ENCODE measurements at regions not wholly inside any gene's neighbourhood (a gene's known extent, or its start where the extent isn't known, plus 50 kb on each side); places are given as distances from the start of the nearest gene placed in this dataset.
"Not testable (repeated sequence)": the region's sequence is repeated elsewhere in the genome, so short reads cannot be mapped to it uniquely, and the experiment has no call there.

DNA sequence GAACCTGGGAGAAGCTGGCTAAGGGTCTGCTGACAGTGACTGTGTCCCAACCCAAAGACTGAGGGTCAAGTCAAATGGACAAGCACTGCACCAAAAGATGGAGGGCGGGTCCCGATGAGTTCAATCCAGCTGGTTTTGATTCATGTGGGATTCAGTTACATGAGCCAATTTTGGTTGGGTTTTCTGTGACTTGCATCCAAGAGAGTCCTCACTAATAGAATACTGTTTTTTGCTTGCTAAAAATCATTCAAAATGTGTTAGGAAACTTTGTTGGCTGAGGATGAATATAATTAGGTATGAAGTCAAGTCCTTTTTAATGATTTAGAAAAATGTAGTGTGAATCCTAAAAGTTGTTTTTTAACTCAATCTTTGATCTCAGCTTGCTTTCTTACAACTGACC lies 323.8 kb upstream of the NOX3 start:
- no peaks in the 10 kb centered on the region for H3K36me3 Mint-ChIP-seq (ENCODE audit: low read depth)
- no peak overlapping the region for H3K4me3 Mint-ChIP-seq
- H3K4me1 Mint-ChIP-seq (ENCODE audit: low read depth): no peaks in the 10 kb centered on the region
- no peaks in the 10 kb centered on the region for H3K9me3 Mint-ChIP-seq
- no peaks in the 10 kb centered on the region for H3K27me3 Mint-ChIP-seq (ENCODE audit: low read depth)
- DNase-seq (ENCODE audit: low spot score): no peak
- H3K27ac Mint-ChIP-seq: no peak overlapping the region

DNA sequence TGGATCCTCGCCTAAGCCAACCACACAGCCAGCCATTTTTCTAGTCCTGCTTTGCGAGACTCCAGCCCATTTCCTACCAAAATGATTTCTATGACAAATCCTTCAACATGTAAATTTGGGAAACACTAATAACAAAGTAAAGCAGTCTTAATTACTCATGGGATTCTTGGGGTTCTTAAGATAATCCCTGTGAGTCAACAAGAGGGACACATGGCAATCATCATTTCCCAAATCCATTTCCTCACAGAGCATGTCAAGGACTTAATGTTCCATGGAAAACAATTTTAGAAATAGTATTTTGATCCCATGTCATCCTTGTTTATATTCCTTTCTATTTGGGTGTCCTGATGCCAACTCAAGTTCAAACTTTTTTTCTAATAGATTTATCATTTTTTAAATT lies 322.7 kb upstream of the NOX3 start:
- no peak overlapping the region for H3K4me3 Mint-ChIP-seq
- no peak for DNase-seq (ENCODE audit: low spot score)
- no peaks in the 10 kb centered on the region for H3K4me1 Mint-ChIP-seq (ENCODE audit: low read depth)
- H3K27ac Mint-ChIP-seq: no peak overlapping the region
- no peaks in the 10 kb centered on the region for H3K27me3 Mint-ChIP-seq (ENCODE audit: low read depth)
- H3K36me3 Mint-ChIP-seq (ENCODE audit: low read depth): no peaks in the 10 kb centered on the region
- no peaks in the 10 kb centered on the region for H3K9me3 Mint-ChIP-seq

DNA sequence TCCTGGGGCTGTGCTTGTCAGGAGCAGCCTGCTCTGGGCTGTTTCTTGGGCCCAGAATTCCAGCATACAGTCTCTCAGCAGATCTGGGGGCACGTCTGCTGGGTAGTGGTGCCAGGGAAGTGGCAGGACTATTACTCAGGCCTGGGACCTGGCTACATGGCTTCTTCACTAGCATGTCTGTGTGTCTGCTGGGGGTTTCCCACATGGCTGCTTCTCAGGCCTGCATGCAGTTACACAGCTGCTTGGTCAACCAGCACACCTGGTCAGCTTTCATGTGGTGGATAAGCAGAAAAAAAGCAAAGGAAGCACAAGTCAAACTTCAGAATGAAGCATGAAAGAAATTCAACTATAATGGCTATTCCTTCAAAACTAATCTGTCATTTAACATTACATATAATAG lies 316.2 kb upstream of the NOX3 start:
- H3K36me3 Mint-ChIP-seq (ENCODE audit: low read depth): no peaks in the 10 kb centered on the region
- no peak overlapping the region for H3K4me3 Mint-ChIP-seq
- H3K9me3 Mint-ChIP-seq: no peaks in the 10 kb centered on the region
- DNase-seq (ENCODE audit: low spot score): no peak
- H3K27me3 Mint-ChIP-seq (ENCODE audit: low read depth): no peaks in the 10 kb centered on the region
- H3K27ac Mint-ChIP-seq: no peak overlapping the region
- no peaks in the 10 kb centered on the region for H3K4me1 Mint-ChIP-seq (ENCODE audit: low read depth)

DNA sequence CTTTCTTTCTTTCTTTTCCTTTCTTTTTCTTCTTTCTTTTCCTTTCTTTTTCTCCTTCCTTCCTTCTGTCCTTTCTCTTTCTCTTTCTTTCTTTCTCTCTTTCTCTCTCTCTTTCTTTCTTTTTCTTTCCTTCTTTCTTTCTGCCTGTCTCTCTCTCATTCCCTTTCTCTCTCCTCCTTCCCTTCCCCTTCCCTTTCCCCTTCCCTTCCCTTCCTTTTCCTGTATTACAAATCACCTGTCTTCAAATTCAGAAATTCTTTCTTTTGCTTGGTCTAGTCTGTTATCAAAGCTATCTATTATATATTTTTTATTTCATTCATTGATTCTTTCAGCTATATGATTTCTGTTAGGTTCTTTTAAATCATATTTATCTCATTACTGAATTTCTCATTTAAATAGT lies 315.2 kb upstream of the NOX3 start:
- H3K4me3 Mint-ChIP-seq: no peak overlapping the region
- H3K36me3 Mint-ChIP-seq (ENCODE audit: low read depth): no peaks in the 10 kb centered on the region
- no peaks in the 10 kb centered on the region for H3K27me3 Mint-ChIP-seq (ENCODE audit: low read depth)
- DNase-seq (ENCODE audit: low spot score): no peak
- H3K4me1 Mint-ChIP-seq (ENCODE audit: low read depth): no peaks in the 10 kb centered on the region
- H3K9me3 Mint-ChIP-seq: no peaks in the 10 kb centered on the region
- no peak overlapping the region for H3K27ac Mint-ChIP-seq

DNA sequence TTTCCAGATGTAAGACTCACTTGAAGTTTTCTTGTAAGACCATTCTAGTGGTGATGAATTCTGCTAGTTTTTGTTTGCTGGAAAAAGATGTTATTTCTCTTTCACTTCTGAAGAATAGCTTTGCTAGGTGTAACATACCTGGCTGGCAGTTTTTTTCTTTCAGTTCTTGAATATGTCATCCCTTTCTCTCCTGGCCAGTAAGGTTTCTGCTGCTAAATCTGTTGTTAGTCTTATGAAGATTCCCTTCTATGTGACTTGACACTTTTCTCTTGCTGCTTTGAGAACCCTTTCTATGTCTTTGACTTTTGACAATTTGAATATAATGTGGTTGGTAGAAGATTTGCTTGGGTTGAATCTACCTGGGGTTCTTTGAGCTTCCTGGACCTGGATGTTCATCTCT lies 314.7 kb upstream of the NOX3 start:
- H3K4me1 Mint-ChIP-seq (ENCODE audit: low read depth): no peaks in the 10 kb centered on the region
- no peaks in the 10 kb centered on the region for H3K36me3 Mint-ChIP-seq (ENCODE audit: low read depth)
- no peaks in the 10 kb centered on the region for H3K9me3 Mint-ChIP-seq
- no peaks in the 10 kb centered on the region for H3K27me3 Mint-ChIP-seq (ENCODE audit: low read depth)
- DNase-seq (ENCODE audit: low spot score): no peak
- H3K27ac Mint-ChIP-seq: no peak overlapping the region
- H3K4me3 Mint-ChIP-seq: no peak overlapping the region

DNA sequence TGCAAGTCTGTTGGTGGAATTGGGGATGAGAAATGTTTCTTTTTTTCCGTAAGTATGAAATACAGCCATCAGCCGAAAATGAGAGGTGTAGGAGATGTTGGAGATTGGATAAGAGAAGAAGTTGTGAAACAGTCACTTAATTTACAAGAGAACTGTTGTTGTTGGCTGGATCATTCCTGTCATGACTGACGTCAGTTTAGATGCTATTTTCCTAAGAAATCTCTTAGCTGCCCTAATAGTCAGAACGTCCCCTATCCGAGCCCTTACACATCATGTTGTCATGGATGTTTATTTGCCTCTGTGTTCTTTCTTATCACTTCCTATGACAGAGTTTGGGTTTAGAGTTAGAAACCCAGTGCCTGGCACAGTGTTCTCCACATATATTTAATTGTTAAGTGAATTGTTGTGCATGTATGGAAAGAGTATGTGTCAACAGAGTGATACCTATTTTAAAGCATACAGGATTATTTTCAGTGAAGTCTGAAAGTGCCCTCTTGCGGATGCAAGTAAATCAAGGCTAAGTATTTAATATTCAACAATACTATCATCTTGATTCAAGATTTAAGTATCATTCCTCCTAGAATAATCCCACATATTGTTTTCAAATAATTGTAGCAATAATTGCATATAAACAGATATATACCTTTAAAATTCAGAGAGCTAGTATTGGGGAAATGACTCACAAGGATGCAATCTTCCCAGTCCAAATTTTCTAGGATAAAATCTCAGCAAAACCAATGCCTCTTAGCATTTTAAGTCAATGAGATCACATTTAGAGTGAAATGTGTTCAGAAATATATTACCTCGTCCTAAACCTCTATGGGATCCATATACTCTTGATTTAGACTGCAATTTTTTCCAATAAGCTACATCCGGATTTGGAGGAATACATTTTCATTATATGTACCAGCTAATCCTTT lies 309.9 kb upstream of the NOX3 start:
- H3K36me3 Mint-ChIP-seq (ENCODE audit: low read depth): no peaks in the 10 kb centered on the region
- H3K27ac Mint-ChIP-seq: no peak overlapping the region
- no peaks in the 10 kb centered on the region for H3K4me1 Mint-ChIP-seq (ENCODE audit: low read depth)
- no peak overlapping the region for H3K4me3 Mint-ChIP-seq
- no peaks in the 10 kb centered on the region for H3K9me3 Mint-ChIP-seq
- H3K27me3 Mint-ChIP-seq (ENCODE audit: low read depth): no peaks in the 10 kb centered on the region
- DNase-seq (ENCODE audit: low spot score): no peak

DNA sequence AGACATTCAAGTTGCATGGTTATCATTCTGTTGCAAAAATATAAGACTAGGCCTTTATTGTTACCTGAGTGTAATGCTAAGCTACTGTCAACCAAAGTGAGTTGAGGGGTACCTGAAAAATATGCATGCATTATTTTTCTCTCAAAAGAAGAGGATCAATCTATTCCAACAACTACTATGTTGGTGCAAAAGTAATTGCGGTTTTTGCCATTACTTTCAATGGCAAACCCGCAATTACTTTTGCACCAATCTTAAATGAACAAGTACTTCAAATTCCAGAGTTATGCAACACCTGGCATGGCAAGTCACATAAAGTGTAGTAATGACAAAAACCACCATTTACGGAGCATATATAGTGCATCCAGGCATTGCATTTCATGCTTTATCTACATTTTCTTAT lies 307.0 kb upstream of the NOX3 start:
- no peaks in the 10 kb centered on the region for H3K27me3 Mint-ChIP-seq (ENCODE audit: low read depth)
- H3K36me3 Mint-ChIP-seq (ENCODE audit: low read depth): no peaks in the 10 kb centered on the region
- DNase-seq (ENCODE audit: low spot score): no peak
- no peak overlapping the region for H3K4me3 Mint-ChIP-seq
- no peak overlapping the region for H3K27ac Mint-ChIP-seq
- H3K4me1 Mint-ChIP-seq (ENCODE audit: low read depth): no peaks in the 10 kb centered on the region
- no peaks in the 10 kb centered on the region for H3K9me3 Mint-ChIP-seq

DNA sequence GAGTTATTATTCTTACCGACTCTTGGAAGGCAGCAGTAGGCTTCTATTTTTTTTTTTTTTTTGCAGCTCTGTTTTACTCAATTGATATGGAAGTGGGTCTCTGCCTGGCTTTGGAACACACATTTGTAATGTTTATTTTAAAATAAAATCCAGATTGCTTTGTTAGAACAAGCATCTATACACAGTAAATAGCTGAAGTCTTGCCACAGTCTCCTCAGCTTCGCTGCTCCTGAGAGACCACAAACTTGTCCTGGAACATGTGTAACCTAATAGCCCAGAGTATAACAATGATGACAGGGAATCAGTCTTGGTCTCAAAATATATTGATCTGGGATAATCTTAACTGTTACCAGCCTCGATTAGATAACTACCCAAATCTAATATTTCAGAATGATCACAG lies 299.8 kb upstream of the NOX3 start:
- Mint-ChIP-seq H3K9me3 (peaks cover 8% of the 10 kb centered on the region), H3K27ac (no peak overlapping the region), H3K27me3 (ENCODE audit: low read depth) (no peaks in the 10 kb centered on the region), H3K4me3 (no peak overlapping the region), H3K36me3 (ENCODE audit: low read depth) (no peaks in the 10 kb centered on the region), H3K4me1 (ENCODE audit: low read depth) (no peaks in the 10 kb centered on the region)
- DNase-seq (ENCODE audit: low spot score): no peak

DNA sequence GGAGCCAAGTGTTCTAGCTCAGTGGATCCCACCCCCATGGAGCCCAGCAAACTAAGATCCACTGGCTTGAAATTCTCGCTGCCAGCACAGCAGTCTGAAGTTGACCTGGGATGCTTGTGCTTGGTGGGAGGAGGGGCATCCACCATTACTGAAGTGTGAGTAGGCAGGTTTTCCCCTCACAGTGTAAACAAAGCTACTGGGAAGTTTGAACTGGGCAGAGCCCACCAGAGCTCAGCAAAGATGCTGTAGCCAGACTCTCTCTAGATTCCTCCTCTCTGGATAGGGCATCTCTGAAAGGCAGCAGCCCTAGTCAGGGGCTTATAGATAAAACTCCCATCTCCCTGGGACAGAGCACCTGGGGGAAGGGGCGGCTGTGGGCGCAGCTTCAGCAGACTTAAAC lies 293.1 kb upstream of the NOX3 start:
- not testable (repeated sequence) for H3K4me3 Mint-ChIP-seq; H3K36me3 Mint-ChIP-seq (ENCODE audit: low read depth); H3K27me3 Mint-ChIP-seq (ENCODE audit: low read depth); H3K9me3 Mint-ChIP-seq; DNase-seq (ENCODE audit: low spot score); H3K27ac Mint-ChIP-seq; H3K4me1 Mint-ChIP-seq (ENCODE audit: low read depth)

DNA sequence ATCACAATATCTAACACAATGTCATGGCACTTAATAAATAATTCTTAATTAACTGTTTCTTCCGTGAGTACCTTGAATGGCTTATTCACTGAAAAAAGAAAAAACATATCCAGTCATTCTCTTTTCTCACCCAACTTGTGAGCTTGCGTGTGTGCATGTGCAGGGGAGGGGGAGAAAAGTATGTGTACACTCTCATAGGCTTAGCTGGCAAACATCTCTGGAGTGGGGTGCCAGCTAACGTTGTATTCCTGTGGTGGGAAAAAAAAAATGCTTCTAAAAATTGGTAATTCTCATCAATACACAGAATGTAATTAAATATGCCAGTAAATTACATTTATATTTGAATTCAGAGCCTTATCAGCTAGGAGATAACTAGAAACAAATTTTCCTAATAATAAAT lies 291.9 kb upstream of the NOX3 start:
- DNase-seq (ENCODE audit: low spot score): no peak
- no peaks in the 10 kb centered on the region for H3K9me3 Mint-ChIP-seq
- H3K4me3 Mint-ChIP-seq: no peak overlapping the region

DNA sequence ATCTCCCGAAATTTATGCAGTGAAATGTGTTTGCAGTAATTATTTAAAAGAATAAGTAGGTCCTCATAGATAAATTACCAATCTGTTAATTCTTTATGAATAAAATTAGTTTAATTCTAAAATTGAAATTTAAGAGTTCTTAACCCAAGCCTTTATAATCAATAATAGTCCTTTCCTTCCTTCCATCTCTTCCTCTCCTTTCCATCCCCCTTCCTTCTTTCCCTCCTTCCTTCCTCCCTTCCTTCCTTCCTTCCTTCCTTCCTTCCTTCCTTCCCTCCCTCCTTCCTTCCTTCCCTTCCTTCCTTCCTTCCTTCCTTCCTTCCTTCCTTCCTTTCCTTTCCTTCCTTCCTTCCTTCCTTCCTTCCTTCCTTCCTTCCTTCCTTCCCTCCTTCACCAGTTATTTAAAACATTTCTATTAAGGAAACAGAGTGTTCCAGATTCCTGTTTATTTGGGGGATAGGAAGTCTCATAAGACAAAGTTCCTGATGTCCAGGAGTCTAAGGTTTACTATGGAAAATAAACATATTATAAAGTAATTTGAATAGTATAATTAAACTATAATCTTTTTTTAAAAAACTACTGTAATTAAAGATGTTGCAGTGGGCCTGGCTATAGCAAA lies 285.3 kb upstream of the NOX3 start:
- Mint-ChIP-seq H3K9me3 (no peaks in the 10 kb centered on the region), H3K27ac (no peak overlapping the region), H3K4me1 (ENCODE audit: low read depth) (no peaks in the 10 kb centered on the region), H3K27me3 (ENCODE audit: low read depth) (no peaks in the 10 kb centered on the region), H3K4me3 (no peak overlapping the region), H3K36me3 (ENCODE audit: low read depth) (no peaks in the 10 kb centered on the region)
- no peak for DNase-seq (ENCODE audit: low spot score)

More for the DNA sequence above, 291.9 kb upstream of the NOX3 start:
- no peak overlapping the region for H3K27ac Mint-ChIP-seq
- H3K4me1 Mint-ChIP-seq (ENCODE audit: low read depth): no peaks in the 10 kb centered on the region
- H3K27me3 Mint-ChIP-seq (ENCODE audit: low read depth): no peaks in the 10 kb centered on the region
- H3K36me3 Mint-ChIP-seq (ENCODE audit: low read depth): no peaks in the 10 kb centered on the region

DNA sequence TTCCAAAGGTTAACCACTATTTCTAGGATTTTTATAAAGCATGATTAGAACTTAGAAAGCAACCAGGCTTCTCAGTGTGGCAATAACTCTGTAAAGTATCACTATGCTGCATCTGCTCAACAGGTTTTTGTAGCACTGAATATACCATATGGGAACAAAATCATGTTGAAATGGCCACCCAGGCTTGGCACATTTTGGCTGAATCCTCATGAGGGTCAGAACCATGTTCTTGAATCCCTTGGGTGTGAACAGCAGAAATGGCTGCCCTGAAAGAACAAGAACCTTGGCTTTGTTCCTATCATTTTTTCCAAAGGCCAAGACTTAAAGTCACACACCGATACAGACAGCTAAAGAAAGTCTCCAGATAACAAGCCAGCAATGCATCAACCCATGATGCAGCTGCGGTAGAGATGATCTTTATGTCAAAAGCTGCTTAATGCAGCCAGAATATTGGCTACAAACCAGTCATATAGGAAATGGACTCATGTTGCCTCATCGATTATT lies 283.0 kb upstream of the NOX3 start:
- Mint-ChIP-seq H3K27ac (no peak overlapping the region), H3K9me3 (no peaks in the 10 kb centered on the region), H3K4me3 (no peak overlapping the region), H3K27me3 (ENCODE audit: low read depth) (no peaks in the 10 kb centered on the region), H3K36me3 (ENCODE audit: low read depth) (no peaks in the 10 kb centered on the region), H3K4me1 (ENCODE audit: low read depth) (no peaks in the 10 kb centered on the region)
- DNase-seq (ENCODE audit: low spot score): no peak

DNA sequence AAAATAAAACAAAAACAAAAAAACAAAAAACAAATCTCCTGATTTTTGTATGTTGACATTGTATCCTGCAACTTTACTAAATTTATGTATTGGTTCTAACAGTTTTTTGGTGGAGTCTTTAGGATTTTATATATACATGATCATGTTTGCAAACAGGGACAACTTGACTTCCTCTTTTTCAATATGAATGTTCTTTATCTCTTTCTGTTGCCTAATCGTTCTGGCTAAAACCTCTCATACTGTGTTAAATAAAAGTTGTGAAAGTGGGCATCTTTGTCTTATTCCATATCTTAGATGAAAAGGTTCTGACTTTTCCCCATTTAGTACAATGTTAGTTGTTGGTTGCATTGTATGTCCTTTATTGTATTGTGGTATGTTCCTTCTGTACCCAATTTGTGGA lies 261.7 kb upstream of the NOX3 start:
- Mint-ChIP-seq H3K4me1 (ENCODE audit: low read depth) (no peaks in the 10 kb centered on the region), H3K9me3 (no peaks in the 10 kb centered on the region), H3K4me3 (no peak overlapping the region), H3K27me3 (ENCODE audit: low read depth) (no peaks in the 10 kb centered on the region), H3K36me3 (ENCODE audit: low read depth) (no peaks in the 10 kb centered on the region), H3K27ac (no peak overlapping the region)
- DNase-seq (ENCODE audit: low spot score): no peak

DNA sequence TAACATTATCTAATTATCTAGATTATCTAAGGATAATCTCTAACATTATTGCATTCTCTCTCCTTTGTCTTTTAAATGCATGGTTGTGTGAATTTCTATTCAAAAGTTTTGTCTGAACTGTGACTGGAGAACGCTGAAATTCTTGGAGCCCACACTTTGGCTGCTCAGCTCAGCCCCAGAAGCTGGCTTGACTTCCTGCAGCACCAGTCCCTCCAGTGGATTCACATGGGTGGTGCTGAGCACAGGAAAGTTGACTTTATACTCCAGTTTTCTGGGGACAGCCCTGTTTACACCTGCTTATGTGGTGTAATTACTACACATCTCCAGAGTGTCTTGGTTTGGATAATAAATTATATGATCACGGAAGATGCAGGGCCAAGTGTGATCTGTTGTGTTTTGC lies 255.1 kb upstream of the NOX3 start:
- H3K36me3 Mint-ChIP-seq (ENCODE audit: low read depth): no peaks in the 10 kb centered on the region
- H3K4me3 Mint-ChIP-seq: no peak overlapping the region
- H3K4me1 Mint-ChIP-seq (ENCODE audit: low read depth): no peaks in the 10 kb centered on the region
- H3K27ac Mint-ChIP-seq: no peak overlapping the region
- no peaks in the 10 kb centered on the region for H3K9me3 Mint-ChIP-seq
- no peaks in the 10 kb centered on the region for H3K27me3 Mint-ChIP-seq (ENCODE audit: low read depth)
- DNase-seq (ENCODE audit: low spot score): no peak
